A673 (cell line): ENCODE measurements at regions not wholly inside any gene's neighbourhood (a gene's known extent, or its start where the extent isn't known, plus 50 kb on each side); places are given as distances from the start of the nearest gene placed in this dataset.

Source experiments
- BruUV-seq: library from RNA; stranded (reverse); fragments of 400-500 nt; replicated peaks from 2 replicates; lab custom pipeline; 2021; lab: Mats Ljungman, UMichigan
- CTCF ChIA-PET: fragments of 300-600 bp; sonication (Branson Sonifier 250); formaldehyde crosslinking; loops from one replicate; lab custom pipeline; 2022; ENCODE audit warnings: antibody characterized with exemption; lab: Charles Lee
- POLR2A ChIA-PET: fragments of 300-600 bp; sonication (Branson Sonifier 250); formaldehyde crosslinking; loops from one replicate; lab custom pipeline; 2022; ENCODE audit warnings: antibody characterized with exemption; ENCODE audit not compliant: low non-redundant PET; lab: Charles Lee
- DNase-seq: peaks from one replicate; pipeline ENCODE4 v3.0.0-alpha.2; 2015; ENCODE audit warnings: low spot score
- H3K27ac ChIP-seq: fragments of 200-600 bp; sonication (generic); 2 replicates; pipeline ENCODE4 v1.5.1; 2016; ENCODE audit warnings: mixed run types, low read depth, mild to moderate bottlenecking, mixed read lengths, antibody characterized with exemption, low read length; ENCODE audit not compliant: poor library complexity, severe bottlenecking
- H3K27me3 ChIP-seq: fragments of 200-600 bp; sonication (generic); replicated peaks from 2 replicates; pipeline ENCODE4 v1.6.1; 2017; ENCODE audit warnings: mixed run types, low read depth, mild to moderate bottlenecking, mixed read lengths, antibody characterized with exemption, low read length; ENCODE audit not compliant: insufficient read depth, poor library complexity
- H3K36me3 ChIP-seq: fragments of 200-600 bp; sonication (generic); 2 replicates; pipeline ENCODE4 v1.6.1; 2016; ENCODE audit warnings: mixed run types, mild to moderate bottlenecking, mixed read lengths, antibody characterized with exemption, low read length; ENCODE audit not compliant: insufficient read depth, poor library complexity, severe bottlenecking
- H3K4me1 ChIP-seq: fragments of 200-600 bp; sonication (generic); 2 replicates; pipeline ENCODE4 v1.6.1; 2017; ENCODE audit warnings: mixed run types, mild to moderate bottlenecking, mixed read lengths, antibody characterized with exemption, low read length; ENCODE audit not compliant: insufficient read depth, poor library complexity, severe bottlenecking
- H3K4me3 ChIP-seq: fragments of 200-600 bp; sonication (generic); 2 replicates; pipeline ENCODE4 v1.5.1; 2016; ENCODE audit warnings: low read depth, mixed run types, mild to moderate bottlenecking, mixed read lengths, low read length; ENCODE audit not compliant: poor library complexity, severe bottlenecking
- H3K9me3 ChIP-seq: fragments of 200-600 bp; sonication (generic); 2 replicates; pipeline ENCODE4 v1.6.1; 2016; ENCODE audit warnings: mixed run types, low read depth, mild to moderate bottlenecking, mixed read lengths, antibody characterized with exemption, low read length; ENCODE audit not compliant: poor library complexity, severe bottlenecking
- CTCF ChIP-seq: fragments of 300-800, 200-600 bp; sonication (generic); conservative IDR thresholded peaks from 2 replicates; pipeline ENCODE4 v1.5.1; 2017; ENCODE audit warnings: low read depth, mild to moderate bottlenecking, antibody characterized with exemption, low read length, moderate library complexity, mixed read lengths
- EZH2 ChIP-seq: fragments of 200-600 bp; sonication (generic); IDR thresholded peaks from 2 replicates; pipeline ENCODE4 v1.6.1; 2017; ENCODE audit warnings: borderline replicate concordance, low read depth, mild to moderate bottlenecking, mixed read lengths, antibody characterized with exemption, low read length; ENCODE audit not compliant: poor library complexity, severe bottlenecking
- intact Hi-C: fragments of 100-400 bp; cut with micrococcal nuclease; formaldehyde crosslinking; loops from one replicate; pipeline ENCODE4 v1.10.0; 2022; ENCODE audit not compliant: unreplicated experiment

- no peaks in the 10 kb centered on the region for H3K36me3 ChIP-seq
- BruUV-seq: no TSS peak
- ChIA-PET CTCF (no interaction called here), POLR2A (no interaction called here)
- no peak overlapping the region for H3K27ac ChIP-seq
- no peak for DNase-seq
- TF ChIP-seq CTCF (no peak), EZH2 (no peak)
- H3K27me3 ChIP-seq: no peaks in the 10 kb centered on the region
- no peak overlapping the region for H3K4me3 ChIP-seq
- intact Hi-C loops: no loop called here
- H3K4me1 ChIP-seq: no peaks in the 10 kb centered on the region
- H3K9me3 ChIP-seq: no peaks in the 10 kb centered on the region
Measured at GRCh38 chr11:80309301-80309700, 868.5 kb upstream of the TENM4 start.

- Histone ChIP-seq H3K27ac (no peak overlapping the region), H3K27me3 (no peaks in the 10 kb centered on the region), H3K4me1 (no peaks in the 10 kb centered on the region), H3K9me3 (peaks cover 4% of the 10 kb centered on the region), H3K4me3 (no peak overlapping the region), H3K36me3 (no peaks in the 10 kb centered on the region)
- no TSS peak for BruUV-seq
- intact Hi-C loops: no loop called here
- POLR2A ChIA-PET: no interaction called here
- CTCF ChIA-PET: no interaction called here
- no peak for DNase-seq
- no peak for TF ChIP-seq EZH2
- TF ChIP-seq CTCF: no peak
Measured at GRCh38 chr11:80307676-80308075, 866.8 kb upstream of the TENM4 start.

GRCh38 chr11:80297858-80298632 is 857.2 kb upstream of the TENM4 start:
- ChIA-PET POLR2A (no interaction called here), CTCF (no interaction called here)
- Histone ChIP-seq H3K27ac (no peak overlapping the region), H3K27me3 (no peaks in the 10 kb centered on the region), H3K36me3 (no peaks in the 10 kb centered on the region), H3K4me3 (no peak overlapping the region), H3K4me1 (no peaks in the 10 kb centered on the region), H3K9me3 (no peaks in the 10 kb centered on the region)
- TF ChIP-seq EZH2 (no peak), CTCF (no peak)
- no peak for DNase-seq
- BruUV-seq: no TSS peak
- intact Hi-C loops: no loop called here
